DND-41 (cell line): ENCODE measurements at regions not wholly inside any gene's neighbourhood (a gene's known extent, or its start where the extent isn't known, plus 50 kb on each side); places are given as distances from the start of the nearest gene placed in this dataset.

Source experiments
- CTCF ChIP-seq: IDR thresholded peaks from 2 replicates; pipeline ENCODE4 v1.5.1; 2012; ENCODE audit warnings: borderline replicate concordance, low read length, moderate library complexity, mild to moderate bottlenecking; ENCODE audit not compliant: poor library complexity, severe bottlenecking; ENCODE audit errors: extremely low read depth
- EZH2 ChIP-seq: IDR thresholded peaks from 3 replicates; pipeline ENCODE4 v1.6.1; 2012; ENCODE audit warnings: borderline replicate concordance, low read depth, mild to moderate bottlenecking, moderate library complexity, low read length, inconsistent platforms; ENCODE audit not compliant: severe bottlenecking

GRCh38 chr7:93817526-93817925 is 73.0 kb downstream of the TFPI2 start:
- no peak for TF ChIP-seq CTCF
- TF ChIP-seq EZH2: no peak
